ENCODE measurements at regions not wholly inside any gene's neighbourhood (a gene's known extent, or its start where the extent isn't known, plus 50 kb on each side); places are given as distances from the start of the nearest gene placed in this dataset.

DNA sequence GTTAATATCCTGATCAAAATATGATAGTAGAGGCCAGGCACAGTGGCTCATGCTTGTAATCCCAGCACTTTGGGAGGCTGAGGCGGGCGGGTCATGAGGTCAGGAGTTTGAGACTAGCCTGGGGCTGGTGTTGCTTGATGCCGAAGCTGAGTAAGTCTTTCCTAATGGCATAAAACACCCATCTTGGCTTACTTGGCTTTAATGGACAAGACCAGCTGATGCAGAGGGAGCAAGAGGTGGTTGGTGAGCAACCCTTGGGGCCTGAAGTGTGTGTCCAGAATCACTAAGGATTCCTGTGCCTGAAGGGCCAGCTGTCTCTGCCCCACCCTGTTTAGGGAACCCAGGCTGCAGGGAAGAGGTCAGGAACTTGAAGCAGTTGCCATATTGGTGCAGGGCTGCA is 217.2 kb downstream of the ARL4C start:
- no peaks in the 10 kb centered on the region for H3K27me3 ChIP-seq (replicated peaks; ENCODE audit: insufficient read depth)
- intact Hi-C loops (cut with DNase I), result no loop called here
- no peaks in the 10 kb centered on the region for H3K4me1 ChIP-seq (replicated peaks)
- no peak for DNase-seq (ENCODE audit: low spot score)
- H3K4me3 ChIP-seq, result no peak overlapping the region
- no peak overlapping the region for H3K27ac ChIP-seq
- H3K36me3 ChIP-seq, result no peaks in the 10 kb centered on the region
- no peaks in the 10 kb centered on the region for H3K9me3 ChIP-seq
- 75% methylated on average over 3 of the region's 3 CpGs for WGBS
- TF ChIP-seq CTCF (IDR thresholded peaks at IDR 0.05), result no peak

- no peaks in the 10 kb centered on the region for H3K9me3 ChIP-seq
- H3K36me3 ChIP-seq, result no peaks in the 10 kb centered on the region
- no peak for DNase-seq (ENCODE audit: low spot score)
- intact Hi-C loops (cut with DNase I), result no loop called here
- H3K27me3 ChIP-seq (replicated peaks; ENCODE audit: insufficient read depth), result no peaks in the 10 kb centered on the region
- no peaks in the 10 kb centered on the region for H3K4me1 ChIP-seq (replicated peaks)
- 87% methylated on average over 7 of the region's 7 CpGs for WGBS
- H3K27ac ChIP-seq, result no peak overlapping the region
- no peak overlapping the region for H3K4me3 ChIP-seq
- no peak for TF ChIP-seq POLR2A (IDR thresholded peaks at IDR 0.05)
- no peak for TF ChIP-seq CTCF (IDR thresholded peaks at IDR 0.05)
- no peak for TF ChIP-seq POLR2AphosphoS5 (IDR thresholded peaks at IDR 0.05)
These were observed 218.2 kb downstream of the ARL4C start for GRCh38 chr2:234278556-234279255.

- DNase-seq (ENCODE audit: low spot score), result no peak
- TF ChIP-seq POLR2A (IDR thresholded peaks at IDR 0.05), result no peak
- TF ChIP-seq CTCF (IDR thresholded peaks at IDR 0.05), result no peak
- TF ChIP-seq POLR2AphosphoS5 (IDR thresholded peaks at IDR 0.05), result no peak
- 91% methylated on average over 2 of the region's 2 CpGs for WGBS
These were observed 221.4 kb downstream of the ARL4C start for GRCh38 chr2:234275515-234275914.

DNA sequence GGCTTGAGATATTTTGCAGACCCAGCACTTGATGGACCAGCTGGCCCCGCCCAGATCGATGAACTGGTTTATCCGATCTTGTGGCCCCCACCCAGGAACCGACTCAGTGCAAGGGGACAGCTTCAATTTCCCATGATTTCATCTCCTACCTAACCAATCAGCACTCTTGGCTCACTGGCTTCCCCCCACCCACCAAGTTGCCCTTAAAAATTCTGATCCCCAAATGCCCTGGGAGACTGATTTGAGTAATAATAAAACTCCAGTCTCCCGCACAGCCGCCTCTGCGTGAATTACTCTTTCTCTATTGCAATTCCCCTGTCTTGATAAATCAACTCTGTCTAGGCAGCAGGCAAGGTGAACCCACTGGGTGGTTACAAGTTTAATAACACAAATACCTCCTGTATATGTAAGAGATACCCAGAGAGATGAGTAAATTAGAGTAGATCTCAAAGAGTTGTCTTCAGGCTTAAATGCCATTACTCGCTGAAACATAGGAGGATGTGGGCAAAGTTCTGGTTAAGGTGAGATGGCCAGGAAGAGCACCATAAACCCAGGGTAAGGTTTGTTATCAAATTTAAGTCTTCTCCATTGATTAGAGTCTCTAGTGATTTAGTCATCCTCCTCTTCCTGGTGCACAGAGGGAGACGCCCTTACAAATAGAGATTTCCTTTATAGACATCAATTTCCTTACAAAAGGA is 222.8 kb downstream of the ARL4C start:
- Histone ChIP-seq H3K4me3 (no peak overlapping the region), H3K36me3 (no peaks in the 10 kb centered on the region), H3K27me3 (replicated peaks; ENCODE audit: insufficient read depth) (no peaks in the 10 kb centered on the region), H3K27ac (no peak overlapping the region), H3K4me1 (replicated peaks) (no peaks in the 10 kb centered on the region), H3K9me3 (no peaks in the 10 kb centered on the region)
- TF ChIP-seq POLR2AphosphoS5 (IDR thresholded peaks at IDR 0.05), result no peak
- no peak for DNase-seq (ENCODE audit: low spot score)
- intact Hi-C loops (cut with DNase I), result no loop called here
- 88% methylated on average over 9 of the region's 9 CpGs for WGBS

More at GRCh38 chr2:234275515-234275914, 221.4 kb downstream of the ARL4C start:
- Histone ChIP-seq H3K36me3 (no peaks in the 10 kb centered on the region), H3K27me3 (replicated peaks; ENCODE audit: insufficient read depth) (no peaks in the 10 kb centered on the region), H3K27ac (no peak overlapping the region), H3K4me1 (replicated peaks) (no peaks in the 10 kb centered on the region), H3K4me3 (no peak overlapping the region), H3K9me3 (no peaks in the 10 kb centered on the region)
- intact Hi-C loops (cut with DNase I), result no loop called here

GRCh38 chr2:234272069-234272850 is 221.8 kb downstream of the SPP2 start:
- no peak for TF ChIP-seq POLR2AphosphoS5 (IDR thresholded peaks at IDR 0.05)
- no peak for TF ChIP-seq CTCF (IDR thresholded peaks at IDR 0.05)
- no peak for TF ChIP-seq POLR2A (IDR thresholded peaks at IDR 0.05)
- no peak overlapping the region for H3K4me3 ChIP-seq
- intact Hi-C loops (cut with DNase I), result no loop called here
- no peaks in the 10 kb centered on the region for H3K4me1 ChIP-seq (replicated peaks)
- H3K36me3 ChIP-seq, result no peaks in the 10 kb centered on the region
- no peak overlapping the region for H3K27ac ChIP-seq
- WGBS, result 91% methylated on average over 5 of the region's 5 CpGs
- H3K27me3 ChIP-seq (replicated peaks; ENCODE audit: insufficient read depth), result no peaks in the 10 kb centered on the region
- H3K9me3 ChIP-seq, result no peaks in the 10 kb centered on the region
- DNase-seq (ENCODE audit: low spot score), result no peak

Data from prostate gland (tissue), 2 donors.